ENCODE measurements at regions not wholly inside any gene's neighbourhood (a gene's known extent, or its start where the extent isn't known, plus 50 kb on each side); places are given as distances from the start of the nearest gene placed in this dataset.
"Not testable (repeated sequence)": the region's sequence is repeated elsewhere in the genome, so short reads cannot be mapped to it uniquely, and the experiment has no call there.

GRCh38 chr6:126724821-126725220, 384.9 kb downstream of the CENPW start:
- peaks cover 1% of the 10 kb centered on the region for H3K36me3 Mint-ChIP-seq (ENCODE audit: low read depth, unreplicated experiment)
- TF ChIP-seq, protein P1, sequence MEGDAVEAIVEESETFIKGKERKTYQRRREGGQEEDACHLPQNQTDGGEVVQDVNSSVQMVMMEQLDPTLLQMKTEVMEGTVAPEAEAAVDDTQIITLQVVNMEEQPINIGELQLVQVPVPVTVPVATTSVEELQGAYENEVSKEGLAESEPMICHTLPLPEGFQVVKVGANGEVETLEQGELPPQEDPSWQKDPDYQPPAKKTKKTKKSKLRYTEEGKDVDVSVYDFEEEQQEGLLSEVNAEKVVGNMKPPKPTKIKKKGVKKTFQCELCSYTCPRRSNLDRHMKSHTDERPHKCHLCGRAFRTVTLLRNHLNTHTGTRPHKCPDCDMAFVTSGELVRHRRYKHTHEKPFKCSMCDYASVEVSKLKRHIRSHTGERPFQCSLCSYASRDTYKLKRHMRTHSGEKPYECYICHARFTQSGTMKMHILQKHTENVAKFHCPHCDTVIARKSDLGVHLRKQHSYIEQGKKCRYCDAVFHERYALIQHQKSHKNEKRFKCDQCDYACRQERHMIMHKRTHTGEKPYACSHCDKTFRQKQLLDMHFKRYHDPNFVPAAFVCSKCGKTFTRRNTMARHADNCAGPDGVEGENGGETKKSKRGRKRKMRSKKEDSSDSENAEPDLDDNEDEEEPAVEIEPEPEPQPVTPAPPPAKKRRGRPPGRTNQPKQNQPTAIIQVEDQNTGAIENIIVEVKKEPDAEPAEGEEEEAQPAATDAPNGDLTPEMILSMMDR (IDR thresholded peaks at IDR 0.05; ENCODE audit: insufficient read depth, low read depth, low read length) = no peak
- no peak for TF ChIP-seq EZH2 (IDR thresholded peaks at IDR 0.05; ENCODE audit: insufficient read depth, low read length)
- Histone ChIP-seq H2AFZ (ENCODE audit: low read depth, low read length) (no peak overlapping the region), H3K4me3 (ENCODE audit: insufficient read depth, low read depth, low read length) (no peak overlapping the region), H3K27me3 (ENCODE audit: insufficient read depth, low read length) (no peaks in the 10 kb centered on the region), H3K36me3 (ENCODE audit: insufficient read depth, low read length) (no peaks in the 10 kb centered on the region), H3K4me2 (ENCODE audit: low read length) (no peak overlapping the region), H3K27ac (ENCODE audit: low read depth, low read length) (no peak overlapping the region), H4K20me1 (ENCODE audit: insufficient read depth, low read length) (no peaks in the 10 kb centered on the region), H3K79me2 (ENCODE audit: insufficient read depth, low read length) (no peaks in the 10 kb centered on the region), H3K9me3 (ENCODE audit: insufficient read depth, low read depth, low read length) (no peaks in the 10 kb centered on the region), H3K9ac (ENCODE audit: low read length) (no peak overlapping the region), H3K4me1 (ENCODE audit: insufficient read depth, low read length) (peaks cover 15% of the 10 kb centered on the region)
- H3K4me1 Mint-ChIP-seq (ENCODE audit: low read depth, unreplicated experiment) = peaks cover 11% of the 10 kb centered on the region
- DNase-seq (ENCODE audit: low read depth) (no peak), FAIRE-seq (no peak)
- no peaks in the 10 kb centered on the region for H3K27me3 Mint-ChIP-seq (ENCODE audit: low read depth, unreplicated experiment)
- H3K4me3 Mint-ChIP-seq (ENCODE audit: unreplicated experiment) = no peak overlapping the region
- H3K27ac Mint-ChIP-seq (ENCODE audit: unreplicated experiment) = no peak overlapping the region
- H3K9me3 Mint-ChIP-seq (ENCODE audit: unreplicated experiment) = peaks cover 17% of the 10 kb centered on the region

GRCh38 chr6:126726454-126726853, 386.5 kb downstream of the CENPW start:
- not testable (repeated sequence) for DNase-seq (ENCODE audit: low read depth); H3K27me3 Mint-ChIP-seq (ENCODE audit: low read depth, unreplicated experiment); H3K27ac ChIP-seq (ENCODE audit: low read depth, low read length); H3K36me3 ChIP-seq (ENCODE audit: insufficient read depth, low read length); H4K20me1 ChIP-seq (ENCODE audit: insufficient read depth, low read length); H3K27ac Mint-ChIP-seq (ENCODE audit: unreplicated experiment); H3K4me2 ChIP-seq (ENCODE audit: low read length); H2AFZ ChIP-seq (ENCODE audit: low read depth, low read length); H3K4me1 ChIP-seq (ENCODE audit: insufficient read depth, low read length); FAIRE-seq; H3K4me3 ChIP-seq (ENCODE audit: insufficient read depth, low read depth, low read length); H3K4me3 Mint-ChIP-seq (ENCODE audit: unreplicated experiment); H3K4me1 Mint-ChIP-seq (ENCODE audit: low read depth, unreplicated experiment); H3K9ac ChIP-seq (ENCODE audit: low read length); H3K79me2 ChIP-seq (ENCODE audit: insufficient read depth, low read length); H3K36me3 Mint-ChIP-seq (ENCODE audit: low read depth, unreplicated experiment); H3K27me3 ChIP-seq (ENCODE audit: insufficient read depth, low read length); H3K9me3 ChIP-seq (ENCODE audit: insufficient read depth, low read depth, low read length)
- H3K9me3 Mint-ChIP-seq (ENCODE audit: unreplicated experiment) = peaks cover 22% of the 10 kb centered on the region

- Histone ChIP-seq H3K27me3 (ENCODE audit: insufficient read depth, low read length) (no peaks in the 10 kb centered on the region), H2AFZ (ENCODE audit: low read depth, low read length) (no peak overlapping the region), H3K4me3 (ENCODE audit: insufficient read depth, low read depth, low read length) (no peak overlapping the region), H4K20me1 (ENCODE audit: insufficient read depth, low read length) (no peaks in the 10 kb centered on the region), H3K9ac (ENCODE audit: low read length) (no peak overlapping the region), H3K9me3 (ENCODE audit: insufficient read depth, low read depth, low read length) (no peaks in the 10 kb centered on the region), H3K27ac (ENCODE audit: low read depth, low read length) (no peak overlapping the region), H3K36me3 (ENCODE audit: insufficient read depth, low read length) (no peaks in the 10 kb centered on the region), H3K4me2 (ENCODE audit: low read length) (no peak overlapping the region), H3K4me1 (ENCODE audit: insufficient read depth, low read length) (no peaks in the 10 kb centered on the region), H3K79me2 (ENCODE audit: insufficient read depth, low read length) (no peaks in the 10 kb centered on the region)
- H3K27ac Mint-ChIP-seq (ENCODE audit: unreplicated experiment) = no peak overlapping the region
- H3K4me3 Mint-ChIP-seq (ENCODE audit: unreplicated experiment) = no peak overlapping the region
- DNase-seq (ENCODE audit: low read depth) (no peak), FAIRE-seq (no peak)
- H3K9me3 Mint-ChIP-seq (ENCODE audit: unreplicated experiment) = no peaks in the 10 kb centered on the region
- peaks cover 12% of the 10 kb centered on the region for H3K4me1 Mint-ChIP-seq (ENCODE audit: low read depth, unreplicated experiment)
- TF ChIP-seq, protein P1 (IDR thresholded peaks at IDR 0.05; ENCODE audit: insufficient read depth, low read depth, low read length) = no peak
- TF ChIP-seq EZH2 (IDR thresholded peaks at IDR 0.05; ENCODE audit: insufficient read depth, low read length) = no peak
- H3K36me3 Mint-ChIP-seq (ENCODE audit: low read depth, unreplicated experiment) = no peaks in the 10 kb centered on the region
- H3K27me3 Mint-ChIP-seq (ENCODE audit: low read depth, unreplicated experiment) = no peaks in the 10 kb centered on the region
Measured at GRCh38 chr6:126738146-126738545, 380.3 kb upstream of the RSPO3 start.
